Memory B cell (primary cell): ENCODE measurements at regions not wholly inside any gene's neighbourhood (a gene's known extent, or its start where the extent isn't known, plus 50 kb on each side); places are given as distances from the start of the nearest gene placed in this dataset.

Experiments
- ATAC-seq: fragments of 150-1000 bp; cut with Tn5 transposase; 2 replicates; pipeline ENCODE4 v1.10.0; 2021; ENCODE audit warnings: low read depth, mild to moderate bottlenecking, moderate library complexity
- DNase-seq, 2 donors: peaks; one replicate each; pipeline ENCODE4 v3.0.0; 2022; ENCODE audit warnings: low spot score in 2 of 2
- H3K27ac Mint-ChIP-seq: one replicate; pipeline ENCODE4 v1.8.0; 2022; ENCODE audit warnings: mild to moderate bottlenecking, moderate library complexity, mixed read lengths
- H3K27me3 Mint-ChIP-seq: one replicate; pipeline ENCODE4 v1.8.0; 2022; ENCODE audit warnings: mixed read lengths
- H3K36me3 Mint-ChIP-seq: one replicate; pipeline ENCODE4 v1.8.0; 2022; ENCODE audit warnings: mild to moderate bottlenecking, mixed read lengths
- H3K4me1 Mint-ChIP-seq: one replicate; pipeline ENCODE4 v1.8.0; 2022; ENCODE audit warnings: mixed read lengths
- H3K4me3 Mint-ChIP-seq: one replicate; pipeline ENCODE4 v1.8.0; 2022; ENCODE audit warnings: mild to moderate bottlenecking, moderate library complexity, mixed read lengths
- H3K9me3 Mint-ChIP-seq: one replicate; pipeline ENCODE4 v1.8.0; 2022; ENCODE audit warnings: mixed read lengths

DNA sequence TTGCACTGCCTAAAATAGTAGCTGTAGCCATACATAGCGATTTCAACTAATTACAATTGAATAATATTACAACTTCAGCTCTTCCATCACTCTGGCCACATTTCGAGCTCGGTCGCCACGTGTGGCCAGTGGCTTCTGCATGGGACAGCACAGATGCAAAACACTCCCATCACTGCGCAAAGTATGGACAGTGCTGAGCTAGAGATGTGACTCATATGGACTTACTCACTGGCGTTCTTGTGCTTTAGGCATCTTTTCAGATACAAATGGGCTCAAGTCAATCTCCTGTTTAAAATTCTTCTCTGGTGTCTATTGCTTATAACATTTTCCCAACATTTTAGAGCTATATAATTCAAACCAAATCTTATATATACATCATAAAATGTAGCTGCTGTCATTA is 222.7 kb downstream of the ELAVL2 start:
- H3K4me1 Mint-ChIP-seq: no peaks in the 10 kb centered on the region
- no peak for DNase-seq
- H3K9me3 Mint-ChIP-seq: peaks cover 8% of the 10 kb centered on the region
- no peak overlapping the region for H3K4me3 Mint-ChIP-seq
- H3K27ac Mint-ChIP-seq: no peak overlapping the region
- H3K27me3 Mint-ChIP-seq: no peaks in the 10 kb centered on the region
- no peak for ATAC-seq
- H3K36me3 Mint-ChIP-seq: no peaks in the 10 kb centered on the region

DNA sequence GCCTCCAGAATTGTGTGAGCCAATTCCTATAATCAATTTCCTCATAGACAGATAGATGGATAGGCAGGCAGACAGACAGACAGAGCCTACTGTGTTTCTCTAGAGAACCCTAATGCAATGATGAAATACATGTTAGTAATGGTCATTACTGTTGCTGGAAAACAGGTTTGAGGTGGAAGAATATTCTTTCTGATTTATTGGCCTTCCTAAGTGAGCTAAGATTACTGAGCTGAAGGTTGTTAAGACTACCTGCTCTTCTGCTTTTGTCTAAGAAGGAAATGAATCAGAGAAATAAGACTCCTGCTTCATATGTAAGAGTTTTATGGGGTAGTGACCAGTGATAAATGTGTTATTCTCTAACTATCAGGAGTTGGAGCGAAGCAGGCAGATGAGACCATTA is 219.9 kb downstream of the ELAVL2 start:
- ATAC-seq (no peak), DNase-seq (no peak)
- no peaks in the 10 kb centered on the region for H3K4me1 Mint-ChIP-seq
- H3K4me3 Mint-ChIP-seq: no peak overlapping the region
- H3K9me3 Mint-ChIP-seq: peaks cover 5% of the 10 kb centered on the region
- no peaks in the 10 kb centered on the region for H3K36me3 Mint-ChIP-seq
- H3K27ac Mint-ChIP-seq: no peak overlapping the region
- no peaks in the 10 kb centered on the region for H3K27me3 Mint-ChIP-seq

DNA sequence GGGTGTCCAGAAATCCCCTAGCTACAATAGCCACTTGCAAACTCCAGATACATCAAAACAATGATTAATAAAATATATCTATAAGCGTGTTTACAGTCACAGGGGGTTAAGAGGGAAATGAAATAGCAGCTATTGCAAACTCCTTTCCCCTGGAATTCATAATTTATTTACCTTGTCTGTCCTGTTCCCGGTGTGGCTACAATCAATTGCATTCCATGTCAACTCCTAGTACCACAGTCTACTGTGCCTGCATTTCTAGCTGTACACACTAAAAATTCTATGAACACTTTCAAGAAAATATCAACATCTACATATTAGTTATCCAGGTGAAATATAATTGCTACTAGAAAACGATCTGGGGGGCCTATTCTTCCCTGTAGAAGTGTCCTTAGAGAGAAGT is 217.6 kb downstream of the ELAVL2 start:
- Mint-ChIP-seq H3K27me3 (no peaks in the 10 kb centered on the region), H3K4me1 (no peaks in the 10 kb centered on the region), H3K36me3 (no peaks in the 10 kb centered on the region), H3K9me3 (peaks cover 3% of the 10 kb centered on the region), H3K27ac (no peak overlapping the region), H3K4me3 (no peak overlapping the region)
- ATAC-seq (no peak), DNase-seq (no peak)

DNA sequence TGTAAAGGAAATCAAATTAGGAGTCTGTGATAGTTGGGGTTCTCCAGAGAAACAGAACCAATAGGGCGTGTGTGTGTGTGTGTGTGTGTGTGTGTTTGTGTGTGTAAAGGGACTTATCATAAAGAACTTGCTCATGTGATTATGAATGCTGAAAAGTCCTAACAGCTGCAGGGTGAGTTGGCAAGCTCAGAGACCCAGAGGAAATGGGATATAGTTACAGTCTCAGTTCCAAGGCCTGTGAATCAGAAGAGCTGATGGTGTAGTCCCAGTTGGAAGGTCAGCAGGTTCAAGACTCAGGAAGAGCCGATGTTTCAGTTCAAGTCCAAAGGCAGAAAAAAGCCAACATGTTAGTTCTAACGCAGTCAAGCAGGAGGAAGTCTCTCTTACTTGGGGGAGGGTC is 214.2 kb downstream of the ELAVL2 start:
- no peaks in the 10 kb centered on the region for H3K4me1 Mint-ChIP-seq
- DNase-seq (no peak), ATAC-seq (no peak)
- no peak overlapping the region for H3K4me3 Mint-ChIP-seq
- no peaks in the 10 kb centered on the region for H3K36me3 Mint-ChIP-seq
- no peaks in the 10 kb centered on the region for H3K27me3 Mint-ChIP-seq
- no peak overlapping the region for H3K27ac Mint-ChIP-seq
- H3K9me3 Mint-ChIP-seq: no peaks in the 10 kb centered on the region

DNA sequence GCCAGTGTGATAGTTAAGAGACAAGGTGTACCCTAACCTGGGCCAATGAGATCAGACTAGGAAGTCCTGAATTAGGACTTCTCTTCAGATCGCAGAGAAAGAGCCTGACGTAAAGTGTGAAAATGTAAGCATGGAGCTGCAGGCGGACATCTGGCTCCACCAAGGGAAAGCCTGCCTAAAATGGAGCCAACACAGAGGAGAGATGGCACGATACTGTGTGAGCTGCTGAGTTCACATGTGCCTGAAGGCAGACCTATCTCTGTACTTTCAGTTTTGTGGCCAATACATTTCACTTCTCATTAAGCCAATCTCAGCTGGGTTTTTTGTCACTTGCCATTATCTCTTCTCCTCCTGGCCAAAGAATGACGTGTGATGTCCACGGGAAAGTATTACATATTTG is 210.5 kb downstream of the ELAVL2 start:
- ATAC-seq (no peak), DNase-seq (no peak)
- H3K36me3 Mint-ChIP-seq: no peaks in the 10 kb centered on the region
- no peak overlapping the region for H3K4me3 Mint-ChIP-seq
- no peak overlapping the region for H3K27ac Mint-ChIP-seq
- H3K27me3 Mint-ChIP-seq: no peaks in the 10 kb centered on the region
- H3K9me3 Mint-ChIP-seq: no peaks in the 10 kb centered on the region
- H3K4me1 Mint-ChIP-seq: no peaks in the 10 kb centered on the region

DNA sequence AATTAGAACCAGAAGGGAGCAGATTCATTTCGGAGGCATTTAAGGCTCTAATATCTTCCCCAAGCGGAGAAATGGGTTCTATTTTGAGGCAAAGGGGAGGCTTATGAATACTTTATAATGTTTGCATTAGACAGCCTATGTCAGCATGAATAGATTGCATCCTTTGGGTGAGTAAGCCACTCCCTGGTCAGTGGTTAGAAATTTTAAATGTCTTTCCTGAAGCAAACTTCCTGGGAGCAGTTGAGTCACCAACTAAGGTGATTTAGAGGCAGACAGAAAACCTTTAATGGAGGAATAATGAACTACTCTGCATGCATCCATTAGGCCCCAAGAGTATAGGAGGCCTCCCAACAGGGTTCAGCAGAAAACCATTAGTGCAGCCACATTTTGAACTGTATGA is 204.9 kb downstream of the ELAVL2 start:
- Mint-ChIP-seq H3K36me3 (no peaks in the 10 kb centered on the region), H3K4me3 (no peak overlapping the region), H3K9me3 (peaks cover 5% of the 10 kb centered on the region), H3K27ac (no peak overlapping the region), H3K4me1 (no peaks in the 10 kb centered on the region), H3K27me3 (no peaks in the 10 kb centered on the region)
- ATAC-seq: no peak
- no peak for DNase-seq

DNA sequence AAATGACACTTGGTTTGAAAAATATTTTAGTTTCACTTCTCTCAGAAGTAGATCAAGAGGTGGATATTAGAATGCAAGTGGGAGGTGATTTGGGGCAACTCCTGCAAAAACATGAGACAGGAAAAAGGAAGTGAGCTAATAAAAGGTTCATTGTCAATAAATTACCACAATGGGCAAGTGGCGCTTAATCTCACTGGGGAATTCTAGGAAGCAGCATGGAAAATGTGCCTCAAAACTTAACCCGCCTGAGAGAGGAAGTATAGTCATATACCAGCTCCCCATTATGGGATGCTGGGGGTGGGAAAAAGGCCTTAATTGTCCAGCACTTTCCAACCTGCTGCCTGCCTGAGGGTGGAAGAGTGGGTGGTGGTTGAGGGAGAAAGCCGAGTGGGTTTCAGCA is 204.1 kb downstream of the ELAVL2 start:
- Mint-ChIP-seq H3K27me3 (no peaks in the 10 kb centered on the region), H3K4me1 (no peaks in the 10 kb centered on the region), H3K27ac (no peak overlapping the region), H3K4me3 (no peak overlapping the region), H3K9me3 (peaks cover 5% of the 10 kb centered on the region), H3K36me3 (no peaks in the 10 kb centered on the region)
- ATAC-seq (no peak), DNase-seq (no peak)

DNA sequence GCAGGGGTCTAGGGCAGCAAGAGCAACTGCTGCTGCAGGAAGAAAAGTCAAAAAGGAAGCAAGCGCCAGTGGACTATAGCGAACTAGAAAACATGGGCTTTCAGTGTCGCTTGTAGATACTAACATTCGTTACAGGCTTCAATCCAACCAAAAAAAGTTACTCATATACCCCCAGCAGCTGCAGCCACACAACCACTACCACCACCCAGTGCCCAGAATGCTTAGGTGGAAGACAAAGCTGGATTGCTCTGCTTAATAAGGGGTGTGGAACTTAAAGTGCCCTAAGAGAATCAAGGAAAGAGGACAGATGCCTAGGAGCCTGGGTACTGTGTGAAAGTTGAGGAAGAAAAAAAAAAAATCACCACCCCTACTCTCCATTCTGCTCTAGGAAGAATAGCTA is 203.6 kb downstream of the ELAVL2 start:
- Mint-ChIP-seq H3K9me3 (peaks cover 5% of the 10 kb centered on the region), H3K4me1 (no peaks in the 10 kb centered on the region), H3K27me3 (no peaks in the 10 kb centered on the region), H3K27ac (no peak overlapping the region), H3K36me3 (no peaks in the 10 kb centered on the region), H3K4me3 (no peak overlapping the region)
- ATAC-seq (no peak), DNase-seq (no peak)

DNA sequence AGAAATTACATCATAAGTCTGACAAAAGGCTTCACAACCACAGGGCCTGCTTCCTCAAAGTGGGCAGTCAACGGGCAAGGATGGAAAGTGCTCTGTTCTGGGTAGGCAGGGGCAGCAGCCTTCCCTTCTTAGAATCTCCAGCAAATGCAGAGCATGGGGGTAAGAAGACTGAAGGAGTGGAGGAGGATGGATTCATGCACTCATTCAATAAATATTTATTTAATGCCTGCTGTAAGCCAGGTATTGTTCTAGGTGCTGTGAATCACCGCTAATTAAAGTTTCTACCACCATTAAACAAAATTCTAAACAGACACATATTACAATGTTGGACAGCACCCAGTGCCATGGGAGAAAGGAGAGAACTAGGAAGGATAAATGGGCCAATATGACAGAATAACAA is 195.6 kb downstream of the ELAVL2 start:
- DNase-seq: no peak
- Mint-ChIP-seq H3K4me1 (no peaks in the 10 kb centered on the region), H3K27ac (no peak overlapping the region), H3K36me3 (no peaks in the 10 kb centered on the region), H3K9me3 (peaks cover 4% of the 10 kb centered on the region), H3K4me3 (no peak overlapping the region), H3K27me3 (no peaks in the 10 kb centered on the region)
- ATAC-seq: no peak

DNA sequence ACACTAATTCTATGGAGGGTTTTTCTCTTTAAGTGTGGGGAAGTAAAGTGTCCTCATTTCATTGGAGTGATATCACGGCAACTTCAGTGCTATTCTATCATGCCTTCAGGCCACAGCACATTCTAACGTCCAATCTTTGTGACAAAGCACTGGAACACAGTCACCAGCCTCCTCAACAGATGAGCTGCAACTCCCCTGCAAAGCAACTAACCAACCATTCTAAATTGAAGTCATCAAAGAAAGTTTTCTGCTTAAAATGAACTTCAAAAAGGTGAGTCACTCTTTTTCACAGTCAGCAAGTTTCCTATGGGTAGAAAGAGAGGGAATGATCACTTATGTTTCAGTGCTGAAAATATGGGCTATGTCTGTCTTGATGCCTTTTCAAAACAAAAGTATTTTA is 190.8 kb downstream of the ELAVL2 start:
- DNase-seq (no peak), ATAC-seq (no peak)
- Mint-ChIP-seq H3K4me1 (no peaks in the 10 kb centered on the region), H3K27me3 (no peaks in the 10 kb centered on the region), H3K9me3 (peaks cover 3% of the 10 kb centered on the region), H3K36me3 (no peaks in the 10 kb centered on the region), H3K4me3 (no peak overlapping the region), H3K27ac (no peak overlapping the region)

DNA sequence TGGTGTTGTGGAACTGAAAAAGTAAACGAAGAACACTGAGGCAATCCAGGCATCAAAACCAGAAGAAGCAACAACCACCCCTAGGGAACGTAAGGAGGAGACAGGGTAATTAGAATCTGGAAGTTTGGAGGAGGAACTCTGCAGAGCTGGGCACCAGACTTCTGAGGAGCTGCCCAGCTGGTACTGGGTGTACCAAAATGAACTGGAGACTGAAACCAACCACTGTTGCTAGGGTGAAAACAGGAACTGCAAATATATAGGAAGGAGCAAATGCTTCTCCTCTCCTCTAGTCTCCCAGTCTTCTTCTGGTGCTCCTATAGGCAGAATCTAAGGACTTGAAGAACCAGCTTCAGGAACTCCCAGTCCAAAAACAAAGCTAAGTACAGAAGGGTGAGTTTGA is 189.8 kb downstream of the ELAVL2 start:
- no peak for ATAC-seq
- no peaks in the 10 kb centered on the region for H3K36me3 Mint-ChIP-seq
- no peak overlapping the region for H3K4me3 Mint-ChIP-seq
- no peak overlapping the region for H3K27ac Mint-ChIP-seq
- H3K27me3 Mint-ChIP-seq: no peaks in the 10 kb centered on the region
- H3K4me1 Mint-ChIP-seq: no peaks in the 10 kb centered on the region
- H3K9me3 Mint-ChIP-seq: peaks cover 3% of the 10 kb centered on the region
- no peak for DNase-seq

DNA sequence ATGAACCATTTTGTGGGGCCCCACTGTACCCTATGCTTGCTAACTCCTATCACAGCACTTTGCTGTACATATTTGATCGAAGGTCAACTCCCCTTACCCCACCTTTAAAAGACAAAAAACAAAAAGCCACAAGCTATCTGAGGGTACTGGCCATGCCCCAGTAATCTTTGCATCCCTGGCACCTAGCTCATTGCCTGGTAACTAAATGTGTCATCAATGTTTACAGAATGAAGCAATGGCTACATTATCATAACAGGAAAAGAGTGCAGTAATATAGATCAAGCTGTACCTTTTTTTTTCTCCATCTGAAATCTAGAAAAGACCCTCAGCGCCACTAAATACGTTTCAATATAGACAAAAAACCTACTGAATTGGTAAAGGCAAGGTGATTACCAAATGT is 188.0 kb downstream of the ELAVL2 start:
- Mint-ChIP-seq H3K9me3 (peaks cover 3% of the 10 kb centered on the region), H3K4me3 (no peak overlapping the region), H3K27ac (no peak overlapping the region), H3K4me1 (no peaks in the 10 kb centered on the region), H3K36me3 (no peaks in the 10 kb centered on the region), H3K27me3 (no peaks in the 10 kb centered on the region)
- ATAC-seq: no peak
- DNase-seq: no peak

DNA sequence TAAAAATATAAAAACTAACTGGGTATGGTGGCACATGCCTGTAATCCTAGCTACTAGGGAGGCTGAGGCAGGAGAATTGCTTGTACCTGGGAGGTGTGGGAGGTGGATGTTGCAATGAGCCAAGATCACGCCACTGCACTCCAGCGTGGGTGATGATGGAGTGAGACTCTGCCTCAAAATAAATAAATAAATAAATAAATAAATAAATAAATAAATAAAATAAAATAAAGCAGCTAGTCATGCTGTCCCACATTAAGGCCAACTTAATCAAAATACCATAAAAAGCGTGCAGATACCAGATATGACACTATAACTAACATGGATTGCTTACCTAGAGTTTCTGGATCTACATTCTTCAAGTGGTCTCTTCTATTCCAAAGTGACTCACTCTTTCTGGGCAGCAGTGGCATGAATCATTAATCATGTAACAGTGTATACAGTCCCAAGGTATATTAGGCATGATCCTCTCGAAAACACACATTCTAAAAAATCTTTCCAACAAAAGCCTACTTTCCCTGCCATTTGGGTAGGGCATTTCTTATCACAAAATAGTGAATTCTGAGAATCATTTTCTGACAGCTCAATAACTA is 187.1 kb downstream of the ELAVL2 start:
- Mint-ChIP-seq H3K27ac (no peak overlapping the region), H3K4me1 (no peaks in the 10 kb centered on the region), H3K9me3 (peaks cover 4% of the 10 kb centered on the region), H3K36me3 (no peaks in the 10 kb centered on the region), H3K27me3 (no peaks in the 10 kb centered on the region), H3K4me3 (no peak overlapping the region)
- DNase-seq (no peak), ATAC-seq (no peak)
